ENCODE measurements at regions not wholly inside any gene's neighbourhood (a gene's known extent, or its start where the extent isn't known, plus 50 kb on each side); places are given as distances from the start of the nearest gene placed in this dataset.
"Not testable (repeated sequence)": the region's sequence is repeated elsewhere in the genome, so short reads cannot be mapped to it uniquely, and the experiment has no call there.

GRCh38 chr4:124146068-124146467 is 566.5 kb downstream of the ANKRD50 start:
- no peak for DNase-seq (ENCODE audit: low read depth, low spot score)
- TF ChIP-seq ZNF274 (IDR thresholded peaks at IDR 0.05; ENCODE audit: low read depth, low read length) (no peak), SUZ12 (IDR thresholded peaks at IDR 0.05; ENCODE audit: extremely low read depth, insufficient read depth, insufficient read length) (no peak), YY1 (IDR thresholded peaks at IDR 0.05; ENCODE audit: insufficient read depth, insufficient read length) (no peak)

GRCh38 chr4:124151031-124151430 is 561.5 kb downstream of the ANKRD50 start:
- Histone ChIP-seq H3K9ac (ENCODE audit: insufficient read length, low read depth) (no peak overlapping the region), H3K4me1 (ENCODE audit: insufficient read depth, insufficient read length) (no peaks in the 10 kb centered on the region), H3K36me3 (ENCODE audit: insufficient read depth, insufficient read length, low read length) (no peaks in the 10 kb centered on the region), H3K27me3 (ENCODE audit: insufficient read depth, insufficient read length) (no peaks in the 10 kb centered on the region), H3K4me3 (ENCODE audit: insufficient read length, low read depth) (no peak overlapping the region), H3K9me3 (ENCODE audit: insufficient read depth, low read length) (no peaks in the 10 kb centered on the region)
- no peak for TF ChIP-seq ZNF274 (IDR thresholded peaks at IDR 0.05; ENCODE audit: low read depth, low read length)
- no peak for TF ChIP-seq YY1 (IDR thresholded peaks at IDR 0.05; ENCODE audit: insufficient read depth, insufficient read length)
- no peak for TF ChIP-seq SUZ12 (IDR thresholded peaks at IDR 0.05; ENCODE audit: extremely low read depth, insufficient read depth, insufficient read length)
- DNase-seq (ENCODE audit: low read depth, low spot score), result no peak

More at GRCh38 chr4:124146068-124146467, 566.5 kb downstream of the ANKRD50 start:
- Histone ChIP-seq H3K36me3 (ENCODE audit: insufficient read depth, insufficient read length, low read length) (no peaks in the 10 kb centered on the region), H3K27me3 (ENCODE audit: insufficient read depth, insufficient read length) (no peaks in the 10 kb centered on the region), H3K9ac (ENCODE audit: insufficient read length, low read depth) (no peak overlapping the region), H3K4me1 (ENCODE audit: insufficient read depth, insufficient read length) (no peaks in the 10 kb centered on the region), H3K4me3 (ENCODE audit: insufficient read length, low read depth) (no peak overlapping the region), H3K9me3 (ENCODE audit: insufficient read depth, low read length) (no peaks in the 10 kb centered on the region)

GRCh38 chr4:124152132-124152531 is 560.4 kb downstream of the ANKRD50 start:
- H3K9me3 ChIP-seq (ENCODE audit: insufficient read depth, low read length), result no peaks in the 10 kb centered on the region
- H3K4me3 ChIP-seq (ENCODE audit: insufficient read length, low read depth), result no peak overlapping the region
- H3K27me3 ChIP-seq (ENCODE audit: insufficient read depth, insufficient read length), result no peaks in the 10 kb centered on the region
- H3K4me1 ChIP-seq (ENCODE audit: insufficient read depth, insufficient read length), result no peaks in the 10 kb centered on the region
- H3K36me3 ChIP-seq (ENCODE audit: insufficient read depth, insufficient read length, low read length), result no peaks in the 10 kb centered on the region
- TF ChIP-seq ZNF274 (IDR thresholded peaks at IDR 0.05; ENCODE audit: low read depth, low read length), result no peak
- no peak for TF ChIP-seq SUZ12 (IDR thresholded peaks at IDR 0.05; ENCODE audit: extremely low read depth, insufficient read depth, insufficient read length)
- no peak for TF ChIP-seq YY1 (IDR thresholded peaks at IDR 0.05; ENCODE audit: insufficient read depth, insufficient read length)
- no peak for DNase-seq (ENCODE audit: low read depth, low spot score)
- H3K9ac ChIP-seq (ENCODE audit: insufficient read length, low read depth), result no peak overlapping the region

GRCh38 chr4:124155239-124155638 is 557.3 kb downstream of the ANKRD50 start:
- no peak for DNase-seq (ENCODE audit: low read depth, low spot score)
- Histone ChIP-seq H3K36me3 (ENCODE audit: insufficient read depth, insufficient read length, low read length) (no peaks in the 10 kb centered on the region), H3K9ac (ENCODE audit: insufficient read length, low read depth) (no peak overlapping the region), H3K4me1 (ENCODE audit: insufficient read depth, insufficient read length) (no peaks in the 10 kb centered on the region), H3K27me3 (ENCODE audit: insufficient read depth, insufficient read length) (no peaks in the 10 kb centered on the region), H3K4me3 (ENCODE audit: insufficient read length, low read depth) (no peak overlapping the region), H3K9me3 (ENCODE audit: insufficient read depth, low read length) (no peaks in the 10 kb centered on the region)
- TF ChIP-seq YY1 (IDR thresholded peaks at IDR 0.05; ENCODE audit: insufficient read depth, insufficient read length), result no peak

- no peak for TF ChIP-seq SUZ12 (IDR thresholded peaks at IDR 0.05; ENCODE audit: extremely low read depth, insufficient read depth, insufficient read length)
- TF ChIP-seq ZNF274 (IDR thresholded peaks at IDR 0.05; ENCODE audit: low read depth, low read length), result no peak
- TF ChIP-seq YY1 (IDR thresholded peaks at IDR 0.05; ENCODE audit: insufficient read depth, insufficient read length), result no peak
- no peak overlapping the region for H3K9ac ChIP-seq (ENCODE audit: insufficient read length, low read depth)
- H3K36me3 ChIP-seq (ENCODE audit: insufficient read depth, insufficient read length, low read length), result no peaks in the 10 kb centered on the region
- H3K27me3 ChIP-seq (ENCODE audit: insufficient read depth, insufficient read length), result no peaks in the 10 kb centered on the region
- DNase-seq (ENCODE audit: low read depth, low spot score), result no peak
- no peaks in the 10 kb centered on the region for H3K9me3 ChIP-seq (ENCODE audit: insufficient read depth, low read length)
- H3K4me1 ChIP-seq (ENCODE audit: insufficient read depth, insufficient read length), result no peaks in the 10 kb centered on the region
- H3K4me3 ChIP-seq (ENCODE audit: insufficient read length, low read depth), result no peak overlapping the region
Measured at GRCh38 chr4:124157396-124158083, 555.0 kb downstream of the ANKRD50 start.

DNA sequence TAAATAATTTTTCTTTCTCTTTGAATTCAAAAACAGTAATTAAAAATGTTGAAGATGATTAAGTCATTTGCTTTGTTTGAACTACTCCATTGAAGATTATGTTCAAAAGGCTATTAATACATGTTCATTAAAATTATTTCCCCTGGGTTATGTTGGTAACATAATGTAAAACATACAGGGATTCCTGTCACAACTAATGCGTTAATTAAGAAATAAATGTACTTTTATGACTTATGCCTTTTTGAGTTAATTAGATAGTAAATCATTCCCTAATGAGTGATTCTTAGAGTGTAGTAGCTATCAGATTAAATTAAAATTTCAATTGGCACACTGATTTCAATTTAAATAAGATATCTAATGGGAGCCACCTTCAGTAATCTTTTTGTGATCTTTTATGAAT is 549.1 kb downstream of the ANKRD50 start:
- Histone ChIP-seq H3K4me1 (ENCODE audit: insufficient read depth, insufficient read length) (no peaks in the 10 kb centered on the region), H3K27me3 (ENCODE audit: insufficient read depth, insufficient read length) (no peaks in the 10 kb centered on the region), H3K36me3 (ENCODE audit: insufficient read depth, insufficient read length, low read length) (no peaks in the 10 kb centered on the region), H3K4me3 (ENCODE audit: insufficient read length, low read depth) (no peak overlapping the region), H3K9me3 (ENCODE audit: insufficient read depth, low read length) (no peaks in the 10 kb centered on the region), H3K9ac (ENCODE audit: insufficient read length, low read depth) (no peak overlapping the region)
- no peak for DNase-seq (ENCODE audit: low read depth, low spot score)
- no peak for TF ChIP-seq YY1 (IDR thresholded peaks at IDR 0.05; ENCODE audit: insufficient read depth, insufficient read length)
- no peak for TF ChIP-seq ZNF274 (IDR thresholded peaks at IDR 0.05; ENCODE audit: low read depth, low read length)
- TF ChIP-seq SUZ12 (IDR thresholded peaks at IDR 0.05; ENCODE audit: extremely low read depth, insufficient read depth, insufficient read length), result no peak

- no peak for DNase-seq (ENCODE audit: low read depth, low spot score)
- Histone ChIP-seq H3K9ac (ENCODE audit: insufficient read length, low read depth) (no peak overlapping the region), H3K4me1 (ENCODE audit: insufficient read depth, insufficient read length) (no peaks in the 10 kb centered on the region), H3K36me3 (ENCODE audit: insufficient read depth, insufficient read length, low read length) (no peaks in the 10 kb centered on the region), H3K9me3 (ENCODE audit: insufficient read depth, low read length) (no peaks in the 10 kb centered on the region), H3K27me3 (ENCODE audit: insufficient read depth, insufficient read length) (no peaks in the 10 kb centered on the region), H3K4me3 (ENCODE audit: insufficient read length, low read depth) (no peak overlapping the region)
- TF ChIP-seq YY1 (IDR thresholded peaks at IDR 0.05; ENCODE audit: insufficient read depth, insufficient read length), result no peak
- TF ChIP-seq ZNF274 (IDR thresholded peaks at IDR 0.05; ENCODE audit: low read depth, low read length), result no peak
- TF ChIP-seq SUZ12 (IDR thresholded peaks at IDR 0.05; ENCODE audit: extremely low read depth, insufficient read depth, insufficient read length), result no peak
Measured at GRCh38 chr4:124167602-124168001, 544.9 kb downstream of the ANKRD50 start.

GRCh38 chr4:124169524-124169923 is 543.0 kb downstream of the ANKRD50 start:
- not testable (repeated sequence) for H3K4me1 ChIP-seq (ENCODE audit: insufficient read depth, insufficient read length); H3K4me3 ChIP-seq (ENCODE audit: insufficient read length, low read depth); H3K36me3 ChIP-seq (ENCODE audit: insufficient read depth, insufficient read length, low read length)

More at GRCh38 chr4:124169524-124169923, 543.0 kb downstream of the ANKRD50 start:
- not testable (repeated sequence) for H3K9ac ChIP-seq (ENCODE audit: insufficient read length, low read depth); H3K27me3 ChIP-seq (ENCODE audit: insufficient read depth, insufficient read length); DNase-seq (ENCODE audit: low read depth, low spot score); H3K9me3 ChIP-seq (ENCODE audit: insufficient read depth, low read length)

All from NT2/D1 (cell line).